ENCODE measurements at regions not wholly inside any gene's neighbourhood (a gene's known extent, or its start where the extent isn't known, plus 50 kb on each side); places are given as distances from the start of the nearest gene placed in this dataset.
A peak's percentile ranks its signal among the peaks of the same experiment; 100 is the strongest.
"Not testable (repeated sequence)": the region's sequence is repeated elsewhere in the genome, so short reads cannot be mapped to it uniquely, and the experiment has no call there.

DNA sequence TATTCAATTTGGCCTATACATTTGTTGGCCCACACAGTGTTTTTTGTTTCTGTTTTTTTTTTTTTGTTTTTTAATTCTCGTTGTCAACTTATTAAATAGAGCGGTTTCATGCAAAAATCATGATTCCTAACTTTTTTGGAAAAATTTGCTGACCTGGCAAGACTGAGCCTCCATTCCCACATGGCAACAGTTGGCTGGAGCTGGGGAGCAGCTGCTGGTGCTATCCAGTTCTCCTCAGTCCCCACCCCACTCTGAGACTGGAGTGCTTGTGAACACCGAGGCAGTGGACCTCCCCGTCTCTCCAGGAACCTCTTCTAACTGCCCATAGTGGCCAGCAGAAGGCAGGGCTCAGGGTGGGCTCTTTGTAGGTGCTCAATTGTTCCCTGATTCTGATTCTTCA is 95.7 kb upstream of the OTUD4 start:
- no peaks in the 10 kb centered on the region for H3K27me3 Mint-ChIP-seq
- no peaks in the 10 kb centered on the region for H3K36me3 Mint-ChIP-seq
- H3K27ac Mint-ChIP-seq = no peak overlapping the region
- CTCF ChIA-PET = no interaction called here
- DNase-seq = no peak
- H3K9me3 Mint-ChIP-seq = no peaks in the 10 kb centered on the region
- H3K4me3 Mint-ChIP-seq = no peak overlapping the region
- H3K4me1 Mint-ChIP-seq = no peaks in the 10 kb centered on the region

DNA sequence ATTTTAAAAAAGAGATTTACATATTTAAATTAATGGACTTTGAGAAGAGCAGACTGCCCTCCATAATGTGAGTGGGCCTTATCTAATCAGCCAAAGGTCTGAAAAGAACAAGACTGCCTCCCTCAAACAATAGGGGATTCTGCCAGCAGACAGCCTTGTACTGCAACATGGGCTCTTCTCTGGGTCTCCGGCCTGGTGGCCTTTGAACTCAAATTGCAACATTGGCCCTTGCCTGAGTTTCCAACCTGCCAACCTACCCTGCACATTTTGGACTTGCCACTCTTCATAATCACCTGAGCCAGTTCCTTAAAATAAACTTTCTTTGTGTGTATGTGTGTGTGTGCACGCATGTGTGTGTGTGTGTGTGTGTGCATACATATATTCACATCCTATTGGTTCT is 90.8 kb upstream of the OTUD4 start:
- Mint-ChIP-seq H3K27me3 (no peaks in the 10 kb centered on the region), H3K36me3 (no peaks in the 10 kb centered on the region), H3K4me1 (no peaks in the 10 kb centered on the region), H3K27ac (no peak overlapping the region), H3K9me3 (no peaks in the 10 kb centered on the region), H3K4me3 (no peak overlapping the region)
- CTCF ChIA-PET = interaction anchor here (0.6 kb wide), 1 partner anchor 876 kb away, joined by 4 read pairs; no protein-coding TSS in a partner anchor
- DNase-seq = no peak

DNA sequence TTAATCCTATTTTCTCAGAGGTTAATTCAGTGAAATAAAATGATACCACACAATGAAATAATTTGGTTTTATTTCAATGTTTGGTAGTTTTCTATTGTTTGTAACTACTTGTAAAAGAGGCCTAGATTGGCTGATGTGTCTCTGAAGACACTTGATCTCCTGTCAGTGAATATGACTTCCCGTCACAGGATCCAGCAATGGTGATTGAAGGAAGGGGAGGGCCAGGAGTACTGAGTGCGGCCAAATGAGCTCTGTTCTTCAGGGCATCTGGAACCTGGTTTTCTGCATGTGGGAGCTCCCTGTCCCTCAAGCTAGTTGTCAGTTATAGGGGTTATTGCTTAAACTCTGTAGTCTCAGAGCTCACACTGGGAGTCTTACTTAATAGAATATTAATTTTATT is 86.5 kb upstream of the OTUD4 start:
- Mint-ChIP-seq H3K4me3 (no peak overlapping the region), H3K27me3 (no peaks in the 10 kb centered on the region), H3K9me3 (no peaks in the 10 kb centered on the region), H3K27ac (no peak overlapping the region), H3K36me3 (no peaks in the 10 kb centered on the region), H3K4me1 (no peaks in the 10 kb centered on the region)
- no peak for DNase-seq
- CTCF ChIA-PET = no interaction called here

DNA sequence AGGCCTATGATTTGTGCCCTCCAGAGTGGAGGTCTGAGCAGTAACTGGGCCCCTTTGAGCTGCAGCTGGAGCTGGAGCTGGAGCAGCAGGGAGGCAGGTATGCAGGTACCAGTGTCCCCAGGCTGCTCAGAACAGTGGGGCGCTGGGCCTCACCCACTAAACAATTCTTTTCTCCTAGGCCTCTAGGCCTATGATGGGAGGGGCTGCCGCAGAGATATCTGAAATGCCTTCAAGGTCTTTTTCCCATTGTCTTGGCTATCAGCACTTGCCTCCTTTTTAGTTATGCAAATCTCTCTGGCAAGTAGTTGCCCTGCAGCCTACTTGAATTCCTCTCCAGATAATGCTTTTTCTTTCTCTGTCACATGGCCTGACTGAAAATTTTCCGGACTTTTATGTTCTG is 79.7 kb upstream of the OTUD4 start:
- no peaks in the 10 kb centered on the region for H3K27me3 Mint-ChIP-seq
- no peak for DNase-seq
- no peaks in the 10 kb centered on the region for H3K36me3 Mint-ChIP-seq
- H3K9me3 Mint-ChIP-seq = peaks cover 1% of the 10 kb centered on the region
- no peak overlapping the region for H3K27ac Mint-ChIP-seq
- CTCF ChIA-PET = no interaction called here
- no peaks in the 10 kb centered on the region for H3K4me1 Mint-ChIP-seq
- no peak overlapping the region for H3K4me3 Mint-ChIP-seq

DNA sequence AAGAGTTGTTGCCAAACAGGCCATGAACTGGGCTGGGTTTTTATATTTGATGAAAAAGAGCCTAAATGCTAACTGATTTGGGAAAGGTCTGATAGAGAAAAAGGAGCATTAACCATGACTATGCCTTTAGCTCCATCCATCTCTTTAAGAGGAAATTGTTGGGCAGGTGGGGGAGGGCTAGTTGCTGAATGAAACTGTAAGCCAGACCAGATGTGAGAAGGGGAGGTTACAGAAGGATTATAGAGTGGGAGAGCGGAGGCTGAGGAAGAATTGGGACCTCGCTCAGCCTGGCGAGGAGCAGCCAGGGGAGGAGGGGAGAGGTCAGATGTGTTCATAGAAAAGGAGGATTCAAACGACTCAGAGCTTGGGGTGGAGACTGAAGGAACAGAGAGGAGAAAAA is 74.9 kb upstream of the OTUD4 start:
- DNase-seq, H3K36me3 Mint-ChIP-seq, H3K27ac Mint-ChIP-seq, H3K4me3 Mint-ChIP-seq, H3K9me3 Mint-ChIP-seq, H3K4me1 Mint-ChIP-seq, H3K27me3 Mint-ChIP-seq: not testable (repeated sequence)
- CTCF ChIA-PET = interaction anchor here (1.0 kb wide), 1 partner anchor 22 kb away, joined by 3 read pairs; no protein-coding TSS in a partner anchor

DNA sequence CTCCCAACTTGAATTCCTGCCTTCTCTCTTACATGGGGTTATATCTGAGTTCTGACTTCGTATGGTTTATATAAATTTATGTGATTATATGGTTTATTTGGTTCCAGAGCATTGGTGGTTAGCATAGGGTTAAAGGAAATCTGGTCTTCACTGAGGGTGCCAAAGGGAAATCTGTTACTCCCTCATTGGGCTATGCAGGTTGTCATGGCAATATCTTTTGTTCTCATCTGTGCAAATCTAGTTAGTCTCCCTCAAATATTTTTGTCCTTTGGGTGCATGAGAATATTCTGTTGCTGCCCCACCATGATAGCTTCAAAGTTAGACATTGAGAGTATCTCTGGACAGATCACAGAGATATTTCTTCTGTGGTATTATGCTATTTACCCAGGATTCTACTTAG is 71.8 kb upstream of the OTUD4 start:
- no peaks in the 10 kb centered on the region for H3K36me3 Mint-ChIP-seq
- no peaks in the 10 kb centered on the region for H3K9me3 Mint-ChIP-seq
- H3K4me1 Mint-ChIP-seq = no peaks in the 10 kb centered on the region
- CTCF ChIA-PET = no interaction called here
- H3K27me3 Mint-ChIP-seq = peaks cover 8% of the 10 kb centered on the region
- H3K4me3 Mint-ChIP-seq = no peak overlapping the region
- H3K27ac Mint-ChIP-seq = no peak overlapping the region
- no peak for DNase-seq

DNA sequence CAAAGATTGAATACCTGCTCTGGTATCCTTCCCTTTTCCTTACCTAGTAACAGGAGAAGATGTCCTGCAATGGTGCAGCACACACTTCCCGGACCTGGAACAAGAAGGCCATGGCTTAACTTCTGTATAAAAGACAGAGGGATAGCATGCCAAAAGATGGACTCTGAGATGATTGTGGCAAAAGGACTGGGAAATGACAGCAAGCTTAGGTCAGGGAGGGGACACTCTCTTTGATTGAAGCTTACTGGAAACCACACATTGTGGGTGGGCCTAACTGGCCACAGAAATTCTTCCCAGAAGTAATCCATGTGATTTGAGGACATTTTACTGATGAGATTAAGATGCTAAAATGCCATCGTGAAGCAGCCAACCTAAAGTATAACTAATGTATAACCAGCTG is 71.0 kb upstream of the OTUD4 start:
- Mint-ChIP-seq H3K9me3 (no peaks in the 10 kb centered on the region), H3K27me3 (peaks cover 8% of the 10 kb centered on the region), H3K27ac (no peak overlapping the region), H3K36me3 (no peaks in the 10 kb centered on the region), H3K4me3 (no peak overlapping the region), H3K4me1 (no peaks in the 10 kb centered on the region)
- CTCF ChIA-PET = no interaction called here
- no peak for DNase-seq

DNA sequence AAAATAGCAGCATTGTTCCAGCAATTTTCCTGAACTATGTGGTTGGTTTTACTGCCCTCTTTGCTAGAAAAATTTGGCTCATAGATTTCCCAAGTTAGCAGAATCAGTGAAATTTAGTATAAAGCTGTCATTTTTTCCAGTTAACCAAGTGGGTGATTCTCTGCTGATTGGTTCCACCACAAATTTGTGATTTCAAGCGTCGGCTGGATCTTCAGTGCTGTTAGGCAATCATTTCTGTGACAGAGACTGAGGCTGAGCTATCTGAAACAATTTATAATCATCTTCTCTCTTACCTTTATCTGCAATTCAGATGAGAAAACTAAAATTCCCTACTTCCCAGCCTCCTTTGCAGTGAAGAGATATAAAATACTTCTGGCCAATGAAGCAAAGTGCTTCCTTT is 68.6 kb upstream of the OTUD4 start:
- Mint-ChIP-seq H3K27ac (no peak overlapping the region), H3K27me3 (peaks cover 13% of the 10 kb centered on the region), H3K4me3 (no peak overlapping the region), H3K9me3 (no peaks in the 10 kb centered on the region), H3K36me3 (no peaks in the 10 kb centered on the region), H3K4me1 (no peaks in the 10 kb centered on the region)
- DNase-seq = no peak
- CTCF ChIA-PET = no interaction called here

DNA sequence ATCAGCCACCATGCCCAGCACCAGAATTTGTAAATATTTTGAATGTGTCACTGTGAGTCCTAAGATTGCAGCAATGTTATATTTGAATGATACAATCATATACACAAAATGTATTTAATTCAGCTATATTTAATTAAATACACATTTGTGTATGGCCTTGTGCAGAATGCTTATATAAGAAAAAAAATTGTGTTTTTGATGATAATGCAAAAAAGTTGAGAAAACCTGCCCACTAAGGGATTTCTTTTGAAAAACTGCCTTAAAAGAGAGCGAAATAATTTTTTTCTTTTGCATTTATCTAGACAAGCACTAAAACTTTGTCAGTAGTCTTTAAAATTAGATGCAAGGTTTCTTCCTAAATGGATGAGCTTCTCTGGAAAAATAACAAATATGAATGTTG is 68.1 kb upstream of the OTUD4 start:
- H3K4me3 Mint-ChIP-seq = no peak overlapping the region
- no peaks in the 10 kb centered on the region for H3K9me3 Mint-ChIP-seq
- no peaks in the 10 kb centered on the region for H3K36me3 Mint-ChIP-seq
- H3K27ac Mint-ChIP-seq = no peak overlapping the region
- H3K4me1 Mint-ChIP-seq = no peaks in the 10 kb centered on the region
- CTCF ChIA-PET = interaction anchor here (0.8 kb wide), 1 partner anchor 35 kb away, joined by 4 read pairs; no protein-coding TSS in a partner anchor
- DNase-seq = no peak
- H3K27me3 Mint-ChIP-seq = peaks cover 17% of the 10 kb centered on the region

DNA sequence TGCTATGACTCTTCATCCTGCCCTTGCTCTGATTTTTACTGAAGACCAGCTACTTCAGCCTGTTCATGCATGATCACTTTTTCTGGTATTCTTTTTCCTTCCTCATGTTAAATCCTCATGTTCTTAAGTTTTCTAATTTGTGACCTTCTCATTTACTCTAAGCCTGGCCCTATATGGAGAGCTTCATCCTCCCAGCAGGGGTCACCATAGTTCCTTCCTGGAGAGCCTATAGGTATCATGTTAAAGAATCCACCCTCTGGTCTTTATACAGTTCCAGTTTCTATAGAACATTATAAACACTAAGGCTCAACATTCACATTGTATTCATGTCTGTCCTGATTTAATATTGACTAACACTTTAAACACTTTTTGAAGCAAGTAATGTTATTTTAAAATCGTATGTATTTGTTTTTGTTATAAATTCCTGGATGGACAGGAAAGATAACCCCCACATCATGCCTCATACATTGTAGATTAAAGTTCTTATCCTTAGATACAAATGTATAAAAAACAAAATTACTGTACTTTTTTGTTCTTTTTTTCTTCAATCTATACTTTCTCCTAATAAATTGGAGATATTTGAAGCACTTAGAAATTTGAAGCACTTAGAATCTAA is 53.8 kb upstream of the OTUD4 start:
- Mint-ChIP-seq H3K4me1 (no peaks in the 10 kb centered on the region), H3K36me3 (no peaks in the 10 kb centered on the region)

DNA sequence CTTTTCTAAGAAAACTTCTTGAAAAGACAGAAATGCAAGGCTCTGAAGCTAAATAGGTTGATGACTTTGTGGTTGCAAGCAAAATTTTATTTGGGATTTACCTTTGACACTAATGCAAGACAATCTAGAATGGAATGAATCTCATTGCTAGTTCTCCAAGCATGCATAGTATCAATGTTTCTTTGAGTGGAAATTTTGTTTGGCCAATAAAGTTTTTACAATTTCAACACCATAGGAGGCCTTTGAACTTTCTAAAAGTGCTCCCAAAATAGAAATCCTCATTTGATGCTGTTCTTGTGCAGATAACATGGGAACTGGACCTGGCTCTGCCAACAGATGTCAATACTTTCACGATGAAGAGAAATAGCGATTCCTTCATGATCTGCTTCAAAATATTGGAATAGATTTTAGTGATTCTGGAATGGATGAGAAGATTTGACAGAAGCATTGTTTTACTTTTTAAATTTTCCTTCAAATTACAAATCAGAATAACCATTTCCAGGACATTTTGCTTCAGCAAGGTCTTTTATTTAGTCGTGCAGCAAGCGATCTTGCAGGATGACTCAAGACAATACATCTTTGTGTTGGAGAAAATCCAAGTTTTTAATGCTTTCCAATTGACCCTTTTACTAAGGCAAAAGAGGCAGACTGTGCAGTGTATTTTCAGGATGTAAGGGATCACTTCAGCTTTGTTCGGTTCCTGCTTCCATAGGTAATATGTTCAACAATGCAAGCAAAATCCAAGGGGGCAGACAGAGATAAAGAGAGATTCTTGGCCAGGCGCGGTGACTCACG is 51.7 kb upstream of the OTUD4 start:
- Mint-ChIP-seq H3K36me3 (no peaks in the 10 kb centered on the region), H3K4me1 (no peaks in the 10 kb centered on the region), H3K27me3 (peaks cover 19% of the 10 kb centered on the region), H3K4me3 (no peak overlapping the region), H3K9me3 (no peaks in the 10 kb centered on the region), H3K27ac (no peak overlapping the region)
- DNase-seq = no peak
- CTCF ChIA-PET = interaction anchor here (0.9 to 2.5 kb wide), 4 partner anchors 325 to 384 kb away, joined by 3 to 17 read pairs (median 5); no protein-coding TSS in a partner anchor

More for the DNA sequence above, 53.8 kb upstream of the OTUD4 start:
- Mint-ChIP-seq H3K4me3 (no peak overlapping the region), H3K27ac (no peak overlapping the region), H3K9me3 (no peaks in the 10 kb centered on the region), H3K27me3 (peaks cover 10% of the 10 kb centered on the region)
- DNase-seq = peak; percentile 67
- CTCF ChIA-PET = interaction anchor here (0.7 to 2.5 kb wide), 8 partner anchors 21 to 383 kb away, joined by 3 to 30 read pairs (median 6); no protein-coding TSS in a partner anchor

DNA sequence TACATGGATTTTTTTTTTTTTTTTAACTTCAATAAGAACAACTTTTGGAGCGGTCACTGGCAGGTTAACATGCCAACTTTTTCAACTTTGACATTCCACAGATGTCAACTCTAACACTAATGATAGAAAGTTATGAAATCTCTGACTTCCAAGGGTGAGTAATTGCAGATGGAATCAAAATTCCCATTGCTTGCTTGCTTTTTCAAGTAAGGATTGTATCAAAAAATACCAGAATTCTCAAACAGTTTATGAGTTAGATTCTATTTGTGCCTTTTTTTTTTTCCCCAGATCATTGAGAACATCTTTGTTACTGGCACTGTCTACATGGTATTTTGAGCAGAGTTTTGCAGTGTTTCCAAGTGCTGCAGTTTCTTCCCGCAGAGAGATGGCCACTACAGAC is 50.3 kb upstream of the OTUD4 start:
- Mint-ChIP-seq H3K4me3 (no peak overlapping the region), H3K4me1 (no peaks in the 10 kb centered on the region), H3K9me3 (no peaks in the 10 kb centered on the region), H3K27me3 (peaks cover 19% of the 10 kb centered on the region), H3K36me3 (no peaks in the 10 kb centered on the region), H3K27ac (no peak overlapping the region)
- DNase-seq = no peak
- CTCF ChIA-PET = interaction anchor here (0.9 kb wide), 1 partner anchor 385 kb away, joined by 3 read pairs; no protein-coding TSS in a partner anchor
